ENCODE measurements at regions not wholly inside any gene's neighbourhood (a gene's known extent, or its start where the extent isn't known, plus 50 kb on each side); places are given as distances from the start of the nearest gene placed in this dataset.

- CTCF ChIA-PET: no interaction called here
- no peak for ATAC-seq
- Histone ChIP-seq H3K9me3 (ENCODE audit: control insufficient read depth, insufficient read depth, low read depth, low read length) (no peaks in the 10 kb centered on the region), H3K27me3 (ENCODE audit: control insufficient read depth, insufficient read depth, low read length) (no peaks in the 10 kb centered on the region), H3K36me3 (ENCODE audit: control insufficient read depth, insufficient read depth, low read length) (no peaks in the 10 kb centered on the region), H3K27ac (ENCODE audit: low read length) (no peak overlapping the region), H3K4me1 (ENCODE audit: control insufficient read depth, insufficient read depth, low read length) (no peaks in the 10 kb centered on the region), H3K4me3 (ENCODE audit: low read depth in 2 of 2, low read length in 2 of 2) (no peak overlapping the region)
- TF ChIP-seq POLR2AphosphoS5 (IDR thresholded peaks at IDR 0.05; ENCODE audit: low read depth, low read length) (no peak), CTCF (IDR thresholded peaks at IDR 0.05) (no peak), TCF7L2 (IDR thresholded peaks at IDR 0.05; ENCODE audit: low read depth, low read length) (no peak)
- DNase-seq (ENCODE audit: low read depth, low spot score): no peak
- intact Hi-C loops (cut with micrococcal nuclease; ENCODE audit: unreplicated experiment): no loop called here
- POLR2A ChIA-PET: no interaction called here
- no TSS peak for BruUV-seq (replicated peaks)
- in situ Hi-C loops (cut with HindIII; ENCODE audit: low pct_unique_long_range_greater_than_20kb, low sequenced_read_pairs): no loop called here
Measured at GRCh38 chr18:47380153-47380552, 128.7 kb upstream of the SKOR2 start.

- CTCF ChIA-PET: no interaction called here
Measured at GRCh38 chr18:47373465-47373864, 122.0 kb upstream of the SKOR2 start.

More at GRCh38 chr18:47373465-47373864, 122.0 kb upstream of the SKOR2 start:
- in situ Hi-C loops (cut with HindIII; ENCODE audit: low pct_unique_long_range_greater_than_20kb, low sequenced_read_pairs): no loop called here
- no peaks in the 10 kb centered on the region for H3K27me3 ChIP-seq (ENCODE audit: control insufficient read depth, insufficient read depth, low read length)
- TF ChIP-seq REST (IDR thresholded peaks at IDR 0.05; ENCODE audit: insufficient read depth in 1 of 2, low read depth in 2 of 2, low read length in 1 of 2) (no peak), CTCF (IDR thresholded peaks at IDR 0.05) (no peak), POLR2AphosphoS5 (IDR thresholded peaks at IDR 0.05; ENCODE audit: low read depth, low read length) (no peak), TCF7L2 (IDR thresholded peaks at IDR 0.05; ENCODE audit: low read depth, low read length) (no peak), SIN3A (IDR thresholded peaks at IDR 0.05; ENCODE audit: borderline replicate concordance, insufficient read depth, low read depth, low read length) (no peak)
- no peak overlapping the region for H3K27ac ChIP-seq (ENCODE audit: low read length)
- H3K36me3 ChIP-seq (ENCODE audit: control insufficient read depth, insufficient read depth, low read length): no peaks in the 10 kb centered on the region
- intact Hi-C loops (cut with micrococcal nuclease; ENCODE audit: unreplicated experiment): no loop called here
- no peak for ATAC-seq
- no peak overlapping the region for H3K4me3 ChIP-seq (ENCODE audit: low read depth in 2 of 2, low read length in 2 of 2)
- BruUV-seq (replicated peaks): no TSS peak
- H3K4me1 ChIP-seq (ENCODE audit: control insufficient read depth, insufficient read depth, low read length): no peaks in the 10 kb centered on the region
- no peak for DNase-seq (ENCODE audit: low read depth, low spot score)
- POLR2A ChIA-PET: no interaction called here
- no peaks in the 10 kb centered on the region for H3K9me3 ChIP-seq (ENCODE audit: control insufficient read depth, insufficient read depth, low read depth, low read length)

Measured in Panc1 (cell line).